ENCODE measurements at regions not wholly inside any gene's neighbourhood (a gene's known extent, or its start where the extent isn't known, plus 50 kb on each side); places are given as distances from the start of the nearest gene placed in this dataset.

GRCh38 chr4:84189144-84189543 lies 309.9 kb downstream of the NKX6-1 start:
- TF ChIP-seq REST (IDR thresholded peaks at IDR 0.05; ENCODE audit: unreplicated experiment) (no peak), CTCF (conservative IDR thresholded peaks at IDR 0.05; ENCODE audit: low read depth in 2 of 2) (no peak), POLR2AphosphoS5 (IDR thresholded peaks at IDR 0.05; ENCODE audit: low read depth) (no peak)

Data from GM23338 (cell line).